WERI-Rb-1 (cell line): ENCODE measurements at regions not wholly inside any gene's neighbourhood (a gene's known extent, or its start where the extent isn't known, plus 50 kb on each side); places are given as distances from the start of the nearest gene placed in this dataset.

Experiments used
- DNase-seq: peaks from one replicate; pipeline ENCODE4 v3.0.0-alpha.2; 2020
- H3K27ac ChIP-seq: fragments of 250-450 bp; sonication (Bioruptor Pico); 2 replicates; pipeline ENCODE4 v1.5.1; 2020; ENCODE audit warnings: mild to moderate bottlenecking, moderate library complexity
- H3K27me3 ChIP-seq: fragments of 250-450 bp; sonication (Bioruptor Pico); 2 replicates; pipeline ENCODE4 v1.5.1; 2021; ENCODE audit warnings: mild to moderate bottlenecking, low read depth, moderate library complexity; ENCODE audit not compliant: insufficient read depth, severe bottlenecking
- H3K36me3 ChIP-seq: fragments of 250-450 bp; sonication (Bioruptor Pico); 2 replicates; pipeline ENCODE4 v1.5.1; 2020; ENCODE audit warnings: mild to moderate bottlenecking, moderate library complexity
- H3K4me3 ChIP-seq: 2 replicates; pipeline ENCODE4 v1.5.1; 2011; ENCODE audit warnings: low read depth, mild to moderate bottlenecking, control low read depth, low read length
- H3K9me3 ChIP-seq: fragments of 250-450 bp; sonication (Bioruptor Pico); 2 replicates; pipeline ENCODE4 v1.5.1; 2021; ENCODE audit warnings: mild to moderate bottlenecking, moderate library complexity; ENCODE audit not compliant: severe bottlenecking
- TF ChIP-seq, protein P1 (sequence below): IDR thresholded peaks from 2 replicates; pipeline ENCODE4 v1.5.1; 2011; ENCODE audit warnings: low read depth, mild to moderate bottlenecking, control low read depth, inconsistent platforms, low read length

DNA sequence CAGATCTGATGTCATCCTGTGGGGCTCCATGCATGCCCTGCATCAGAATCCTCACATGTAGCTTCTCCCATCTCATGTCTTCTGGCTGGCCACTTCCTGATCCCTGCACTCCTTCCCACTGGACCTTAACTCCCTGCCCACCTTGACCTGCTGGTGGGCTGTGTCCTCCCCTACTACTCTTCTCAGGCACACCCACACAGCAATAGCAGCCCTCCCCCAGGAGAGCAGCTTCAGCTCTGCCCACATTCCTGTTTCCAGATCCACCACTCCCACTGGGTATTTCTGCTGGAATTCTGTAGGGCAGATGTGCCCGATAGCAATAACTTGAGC is 137.0 kb upstream of the HS6ST1 start:
- no peak for DNase-seq
- Histone ChIP-seq H3K9me3 (no peaks in the 10 kb centered on the region), H3K36me3 (no peaks in the 10 kb centered on the region), H3K27ac (no peak overlapping the region), H3K27me3 (no peaks in the 10 kb centered on the region), H3K4me3 (no peak overlapping the region)
- TF ChIP-seq, protein P1, sequence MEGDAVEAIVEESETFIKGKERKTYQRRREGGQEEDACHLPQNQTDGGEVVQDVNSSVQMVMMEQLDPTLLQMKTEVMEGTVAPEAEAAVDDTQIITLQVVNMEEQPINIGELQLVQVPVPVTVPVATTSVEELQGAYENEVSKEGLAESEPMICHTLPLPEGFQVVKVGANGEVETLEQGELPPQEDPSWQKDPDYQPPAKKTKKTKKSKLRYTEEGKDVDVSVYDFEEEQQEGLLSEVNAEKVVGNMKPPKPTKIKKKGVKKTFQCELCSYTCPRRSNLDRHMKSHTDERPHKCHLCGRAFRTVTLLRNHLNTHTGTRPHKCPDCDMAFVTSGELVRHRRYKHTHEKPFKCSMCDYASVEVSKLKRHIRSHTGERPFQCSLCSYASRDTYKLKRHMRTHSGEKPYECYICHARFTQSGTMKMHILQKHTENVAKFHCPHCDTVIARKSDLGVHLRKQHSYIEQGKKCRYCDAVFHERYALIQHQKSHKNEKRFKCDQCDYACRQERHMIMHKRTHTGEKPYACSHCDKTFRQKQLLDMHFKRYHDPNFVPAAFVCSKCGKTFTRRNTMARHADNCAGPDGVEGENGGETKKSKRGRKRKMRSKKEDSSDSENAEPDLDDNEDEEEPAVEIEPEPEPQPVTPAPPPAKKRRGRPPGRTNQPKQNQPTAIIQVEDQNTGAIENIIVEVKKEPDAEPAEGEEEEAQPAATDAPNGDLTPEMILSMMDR = no peak

DNA sequence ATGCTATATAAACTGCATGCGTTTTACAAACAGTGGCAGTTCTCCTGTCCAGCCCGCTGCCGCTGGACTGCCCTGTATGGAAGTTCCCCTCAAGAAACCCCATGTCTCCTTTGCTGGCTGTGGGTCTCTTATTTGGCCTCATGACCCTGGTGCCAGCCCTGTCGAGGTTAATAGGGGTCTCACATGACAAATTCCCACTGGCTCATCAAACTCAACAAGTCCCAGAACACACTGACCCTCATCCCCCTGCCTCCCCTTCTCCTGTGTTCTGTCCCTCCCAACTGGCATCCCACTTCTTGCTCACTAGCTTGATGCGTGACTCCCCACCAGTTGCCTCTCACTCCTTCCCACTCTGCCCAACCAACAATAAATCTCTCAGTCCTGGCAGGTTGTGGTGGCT is 137.6 kb upstream of the HS6ST1 start:
- H3K4me3 ChIP-seq = no peak overlapping the region
- H3K27ac ChIP-seq = no peak overlapping the region
- TF ChIP-seq, protein P1 = no peak
- no peaks in the 10 kb centered on the region for H3K9me3 ChIP-seq
- H3K36me3 ChIP-seq = no peaks in the 10 kb centered on the region
- no peak for DNase-seq
- H3K27me3 ChIP-seq = no peaks in the 10 kb centered on the region

DNA sequence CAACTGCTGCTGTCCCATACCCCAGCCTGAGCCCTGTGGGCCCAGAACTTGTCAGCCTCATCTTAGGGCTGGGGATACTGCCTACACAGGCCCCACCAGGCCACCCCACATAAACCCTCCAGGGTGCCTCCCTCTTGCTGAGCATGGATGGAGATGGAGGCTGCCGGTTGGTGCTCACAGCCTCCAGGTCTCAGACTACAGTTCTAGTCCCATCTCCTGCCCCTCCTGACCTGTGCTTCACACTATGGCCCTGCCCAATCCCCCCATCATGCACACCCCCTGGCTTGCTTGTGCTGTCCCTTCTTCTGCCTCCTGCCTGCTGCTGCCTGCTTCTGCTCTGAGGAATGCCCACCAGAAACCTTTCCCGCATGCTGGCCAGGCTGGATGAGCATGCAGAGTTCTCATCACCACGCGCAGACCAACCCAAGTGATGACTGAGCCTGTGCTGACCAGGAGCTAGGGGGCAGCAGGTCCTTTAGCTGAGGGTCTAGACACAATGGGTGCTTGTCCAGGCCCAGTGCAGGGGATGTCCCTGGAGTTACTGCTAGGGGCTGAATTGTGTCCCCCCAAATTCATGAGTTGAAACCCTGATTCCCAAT is 138.4 kb upstream of the HS6ST1 start:
- no peak overlapping the region for H3K4me3 ChIP-seq
- H3K27ac ChIP-seq = no peak overlapping the region
- H3K36me3 ChIP-seq = no peaks in the 10 kb centered on the region
- DNase-seq = no peak
- no peaks in the 10 kb centered on the region for H3K9me3 ChIP-seq
- no peaks in the 10 kb centered on the region for H3K27me3 ChIP-seq
- TF ChIP-seq, protein P1 = peak; percentile 11; the same call in 1 of the 2 replicates

DNA sequence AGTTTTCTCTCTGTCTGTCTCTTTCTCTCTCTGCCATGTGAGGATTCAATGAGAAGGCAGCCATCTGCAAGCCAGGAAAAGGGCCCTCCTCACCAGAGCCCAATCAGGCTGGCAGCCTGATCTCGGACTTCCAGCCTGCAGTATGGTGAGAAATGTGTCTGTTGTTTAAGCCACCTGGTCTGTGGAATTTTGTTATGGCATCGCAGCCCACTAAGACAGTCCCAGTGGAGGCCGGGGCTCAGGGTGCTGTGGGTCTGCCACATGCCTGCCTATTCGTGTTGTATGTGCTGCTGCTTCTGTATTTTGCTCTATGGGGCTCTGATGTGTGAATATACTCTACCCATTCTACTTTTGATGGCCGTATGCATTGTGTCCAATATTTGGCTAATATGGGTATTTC is 139.0 kb upstream of the HS6ST1 start:
- no peak overlapping the region for H3K27ac ChIP-seq
- H3K36me3 ChIP-seq = no peaks in the 10 kb centered on the region
- no peak overlapping the region for H3K4me3 ChIP-seq
- no peaks in the 10 kb centered on the region for H3K27me3 ChIP-seq
- no peaks in the 10 kb centered on the region for H3K9me3 ChIP-seq
- DNase-seq = no peak
- TF ChIP-seq, protein P1 = no peak

DNA sequence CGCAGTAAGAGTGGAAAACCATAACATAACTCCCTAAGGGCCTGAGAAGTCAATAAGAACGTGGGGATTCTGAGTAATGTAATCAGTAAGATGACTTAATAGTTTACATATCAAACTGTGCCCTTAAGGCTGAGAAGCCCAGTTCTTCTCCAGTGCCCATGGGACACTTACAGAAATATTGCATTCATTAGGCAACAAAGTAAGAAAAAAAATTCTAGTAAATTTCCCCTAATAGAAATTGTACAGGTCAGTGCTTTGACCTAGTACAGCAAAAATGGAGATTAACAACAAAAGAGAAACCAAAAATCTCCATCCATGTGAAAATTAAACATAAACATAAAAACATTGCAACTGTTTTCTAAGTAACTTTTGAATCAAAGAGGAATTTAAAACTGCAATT is 139.8 kb upstream of the HS6ST1 start:
- Histone ChIP-seq H3K36me3 (no peaks in the 10 kb centered on the region), H3K4me3 (no peak overlapping the region), H3K27me3 (no peaks in the 10 kb centered on the region), H3K9me3 (no peaks in the 10 kb centered on the region), H3K27ac (no peak overlapping the region)
- TF ChIP-seq, protein P1 = no peak
- DNase-seq = no peak

DNA sequence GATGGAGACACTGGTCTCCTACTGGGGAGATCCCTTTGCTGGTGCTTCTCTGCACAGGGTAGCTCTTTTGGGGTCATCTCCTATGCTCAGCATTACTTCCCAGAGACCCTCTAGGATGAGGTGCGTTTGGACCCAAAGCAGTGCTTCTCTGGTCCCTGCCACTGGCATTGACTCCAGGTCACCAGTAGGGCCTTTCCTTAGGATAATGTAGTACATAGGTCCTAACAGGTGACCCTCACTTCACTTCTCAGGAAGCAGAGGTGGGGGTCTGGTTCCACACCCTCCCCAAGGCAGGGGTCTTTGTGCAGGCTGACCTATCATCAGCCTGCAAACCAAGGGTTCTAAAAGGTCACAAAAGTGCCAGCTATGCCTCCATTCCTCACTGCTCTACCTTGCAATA is 145.8 kb upstream of the HS6ST1 start:
- H3K9me3 ChIP-seq = peaks cover 23% of the 10 kb centered on the region
- TF ChIP-seq, protein P1 = no peak
- H3K27ac ChIP-seq = no peak overlapping the region
- H3K27me3 ChIP-seq = no peaks in the 10 kb centered on the region
- DNase-seq = no peak
- H3K36me3 ChIP-seq = no peaks in the 10 kb centered on the region
- H3K4me3 ChIP-seq = no peak overlapping the region
